Activated naive CD8-positive, alpha-beta T cell treated with anti-CD3 and anti-CD28 coated beads, Interleukin-2, amount 50 U/mL, for 24 hours (primary cell): ENCODE measurements at regions not wholly inside any gene's neighbourhood (a gene's known extent, or its start where the extent isn't known, plus 50 kb on each side); places are given as distances from the start of the nearest gene placed in this dataset.

Experiments used
- ATAC-seq: fragments of 150-1000 bp; cut with Tn5 transposase; one replicate; pipeline ENCODE4 v1.10.0; 2021
- DNase-seq: peaks from one replicate; pipeline ENCODE4 v3.0.0; 2021
- H3K27ac Mint-ChIP-seq: one replicate; pipeline ENCODE4 v1.8.0; 2021; ENCODE audit warnings: mild to moderate bottlenecking, mixed read lengths
- H3K27me3 Mint-ChIP-seq: one replicate; pipeline ENCODE4 v1.8.0; 2021; ENCODE audit warnings: mixed read lengths
- H3K36me3 Mint-ChIP-seq: one replicate; pipeline ENCODE4 v1.8.0; 2021; ENCODE audit warnings: low read depth, mixed read lengths
- H3K4me1 Mint-ChIP-seq: one replicate; pipeline ENCODE4 v1.8.0; 2021; ENCODE audit warnings: mixed read lengths
- H3K4me3 Mint-ChIP-seq: one replicate; pipeline ENCODE4 v1.8.0; 2021; ENCODE audit warnings: mild to moderate bottlenecking, moderate library complexity, mixed read lengths
- H3K9me3 Mint-ChIP-seq: one replicate; pipeline ENCODE4 v1.8.0; 2021; ENCODE audit warnings: mixed read lengths

DNA sequence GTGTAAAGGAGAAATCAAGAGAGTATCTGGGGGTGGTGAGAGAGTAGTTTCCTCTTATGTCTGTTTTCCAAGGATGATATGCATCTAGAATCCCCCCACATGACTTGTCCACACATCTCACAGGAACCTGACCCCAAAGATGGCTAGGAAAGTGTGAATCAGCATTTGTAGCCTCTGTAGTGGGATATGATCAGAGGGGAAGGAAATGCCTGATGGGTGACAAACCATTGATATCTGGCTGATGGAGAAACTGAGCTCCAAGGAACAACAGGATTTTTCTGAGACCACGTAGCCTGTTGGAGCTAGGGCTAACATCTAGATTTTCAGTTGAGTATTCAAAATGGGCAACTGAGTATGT lies 369.4 kb downstream of the DDX10 start:
- H3K4me3 Mint-ChIP-seq, result no peak overlapping the region
- H3K27me3 Mint-ChIP-seq, result peaks cover 2% of the 10 kb centered on the region
- ATAC-seq (no peak), DNase-seq (no peak)
- no peaks in the 10 kb centered on the region for H3K36me3 Mint-ChIP-seq
- no peak overlapping the region for H3K27ac Mint-ChIP-seq
- H3K9me3 Mint-ChIP-seq, result no peaks in the 10 kb centered on the region
- H3K4me1 Mint-ChIP-seq, result peaks cover 3% of the 10 kb centered on the region

DNA sequence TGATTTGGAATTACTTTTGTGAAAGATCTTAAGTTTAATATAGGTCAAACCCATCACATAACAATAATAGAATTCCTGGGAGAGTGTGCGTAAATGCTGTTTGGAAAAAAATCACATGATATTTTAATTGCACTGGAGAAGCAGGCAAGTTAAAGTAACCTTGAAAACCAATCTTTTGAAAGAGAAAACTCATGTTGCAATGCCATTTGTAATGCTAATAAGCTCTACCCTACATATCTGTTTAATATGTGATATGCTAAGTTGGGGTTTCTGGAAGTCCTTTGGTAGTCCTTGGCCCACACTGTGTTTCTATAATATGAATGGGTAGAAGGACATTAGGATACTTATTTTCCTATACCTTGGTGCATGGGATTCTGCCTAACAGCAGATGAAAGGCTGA lies 370.4 kb downstream of the DDX10 start:
- ATAC-seq (no peak), DNase-seq (no peak)
- H3K27ac Mint-ChIP-seq, result no peak overlapping the region
- H3K27me3 Mint-ChIP-seq, result peaks cover 3% of the 10 kb centered on the region
- peaks cover 3% of the 10 kb centered on the region for H3K4me1 Mint-ChIP-seq
- H3K9me3 Mint-ChIP-seq, result no peaks in the 10 kb centered on the region
- H3K36me3 Mint-ChIP-seq, result no peaks in the 10 kb centered on the region
- H3K4me3 Mint-ChIP-seq, result no peak overlapping the region

DNA sequence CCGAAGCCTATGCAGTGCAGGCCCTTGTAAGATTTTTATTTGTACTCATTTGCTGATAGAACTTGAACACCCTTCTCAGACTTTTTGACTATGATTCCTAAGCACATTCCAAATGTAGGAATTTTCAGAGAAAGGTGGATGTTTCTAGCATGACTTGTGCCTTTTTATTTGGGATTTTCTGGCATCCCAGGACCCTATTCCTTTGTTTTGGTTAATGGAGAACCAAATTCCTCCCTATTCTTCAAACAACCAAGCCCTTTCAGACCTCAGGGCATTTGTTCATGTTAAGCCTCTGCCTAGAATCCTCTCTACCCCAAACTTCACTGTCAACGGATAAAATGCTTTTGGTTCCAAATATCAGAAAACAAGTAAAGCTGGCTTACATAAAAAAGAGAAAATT lies 371.1 kb downstream of the DDX10 start:
- ATAC-seq (no peak), DNase-seq (no peak)
- H3K4me1 Mint-ChIP-seq, result peaks cover 3% of the 10 kb centered on the region

DNA sequence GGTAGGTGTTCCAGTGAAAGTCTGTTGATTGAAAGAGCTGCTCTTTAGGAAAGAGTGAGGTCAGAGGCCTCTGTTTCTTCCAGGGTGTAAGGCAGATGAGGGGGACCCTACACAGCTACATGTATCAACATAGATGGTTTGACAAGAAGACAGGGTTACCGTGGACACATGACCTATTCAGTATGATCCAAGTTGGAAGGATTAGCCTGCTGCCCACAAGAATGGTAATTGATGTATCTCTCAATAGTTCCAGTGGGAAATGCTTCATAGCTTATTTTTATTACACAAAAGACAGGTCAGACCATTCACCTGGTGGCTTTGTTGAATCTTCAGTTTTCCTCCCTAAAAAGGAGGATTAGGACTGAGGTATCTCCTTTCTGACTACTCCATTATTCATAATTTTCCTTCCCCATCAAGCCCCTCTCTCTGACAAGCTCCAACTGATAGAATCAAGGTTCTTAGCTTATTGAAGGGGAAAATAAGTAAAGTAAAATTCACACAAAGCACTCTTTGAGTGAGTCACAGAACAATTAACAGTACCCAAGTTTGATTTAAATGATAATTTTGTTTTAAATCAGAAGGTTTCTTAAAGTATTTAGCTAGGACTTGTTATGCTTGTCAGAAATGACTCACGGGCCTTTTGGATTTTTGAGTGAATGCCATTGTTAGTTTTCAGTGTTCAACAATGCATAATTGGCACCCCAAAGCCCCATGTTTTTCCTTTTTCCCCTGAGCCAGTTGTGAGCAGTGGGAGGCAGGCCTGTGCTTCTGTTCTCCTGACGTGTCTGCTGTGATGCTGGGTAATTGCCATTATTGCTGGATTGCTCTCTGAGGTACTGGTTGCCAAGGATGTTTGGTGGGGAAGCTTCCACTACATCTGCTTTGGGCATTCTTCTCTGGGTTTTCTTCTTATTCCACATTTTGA lies 373.2 kb downstream of the DDX10 start:
- no peak overlapping the region for H3K27ac Mint-ChIP-seq
- H3K4me1 Mint-ChIP-seq, result peaks cover 3% of the 10 kb centered on the region
- DNase-seq (no peak), ATAC-seq (no peak)
- H3K36me3 Mint-ChIP-seq, result no peaks in the 10 kb centered on the region
- no peak overlapping the region for H3K4me3 Mint-ChIP-seq
- H3K27me3 Mint-ChIP-seq, result peaks cover 4% of the 10 kb centered on the region
- no peaks in the 10 kb centered on the region for H3K9me3 Mint-ChIP-seq

More for the DNA sequence above, 371.1 kb downstream of the DDX10 start:
- H3K27me3 Mint-ChIP-seq, result peaks cover 4% of the 10 kb centered on the region
- H3K27ac Mint-ChIP-seq, result no peak overlapping the region
- H3K4me3 Mint-ChIP-seq, result no peak overlapping the region
- H3K36me3 Mint-ChIP-seq, result no peaks in the 10 kb centered on the region
- H3K9me3 Mint-ChIP-seq, result no peaks in the 10 kb centered on the region

DNA sequence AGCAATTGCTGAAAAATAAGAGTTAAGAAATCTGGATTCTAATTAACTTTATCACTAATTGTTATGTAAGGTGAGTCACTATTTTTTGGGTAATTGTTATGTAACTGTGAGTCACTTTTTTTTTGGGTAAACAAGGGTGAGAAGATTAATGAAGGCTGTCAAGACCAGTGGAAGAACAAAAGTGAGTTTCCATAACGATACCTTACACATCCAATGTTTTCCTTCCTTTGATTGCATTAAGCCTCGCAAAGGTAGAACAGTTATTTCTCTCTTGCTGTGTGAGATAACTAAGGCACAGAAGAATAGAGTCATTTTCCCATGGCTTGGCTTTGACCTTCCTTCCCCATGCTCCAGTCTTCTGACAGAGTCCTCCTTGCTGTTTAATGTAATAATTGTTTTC lies 374.7 kb downstream of the DDX10 start:
- Mint-ChIP-seq H3K27ac (no peak overlapping the region), H3K4me3 (no peak overlapping the region), H3K27me3 (peaks cover 4% of the 10 kb centered on the region), H3K9me3 (no peaks in the 10 kb centered on the region), H3K4me1 (no peaks in the 10 kb centered on the region), H3K36me3 (no peaks in the 10 kb centered on the region)
- ATAC-seq (no peak), DNase-seq (no peak)

DNA sequence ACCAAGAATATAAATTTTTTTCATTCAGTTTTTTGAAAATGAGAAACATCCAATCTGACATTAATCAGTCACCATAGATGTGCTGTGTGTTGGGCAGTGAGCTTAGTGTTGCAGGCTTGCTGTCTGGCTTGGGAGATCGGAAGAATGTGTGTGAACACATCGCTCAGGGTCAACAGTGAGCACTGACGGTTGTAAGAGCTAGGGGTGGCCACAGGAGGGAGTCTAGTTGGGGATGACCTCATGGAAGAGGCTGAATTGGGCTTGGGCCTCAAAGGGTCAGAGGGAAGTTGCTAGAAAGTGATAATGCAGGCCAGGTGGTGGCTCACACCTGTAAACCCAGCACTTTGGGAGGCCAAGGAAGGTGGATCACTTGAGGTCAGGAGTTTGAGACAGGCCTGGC lies 375.4 kb downstream of the DDX10 start:
- DNase-seq (no peak), ATAC-seq (no peak)
- peaks cover 4% of the 10 kb centered on the region for H3K27me3 Mint-ChIP-seq
- H3K4me3 Mint-ChIP-seq, result no peak overlapping the region
- no peak overlapping the region for H3K27ac Mint-ChIP-seq
- H3K4me1 Mint-ChIP-seq, result no peaks in the 10 kb centered on the region
- no peaks in the 10 kb centered on the region for H3K9me3 Mint-ChIP-seq
- no peaks in the 10 kb centered on the region for H3K36me3 Mint-ChIP-seq

DNA sequence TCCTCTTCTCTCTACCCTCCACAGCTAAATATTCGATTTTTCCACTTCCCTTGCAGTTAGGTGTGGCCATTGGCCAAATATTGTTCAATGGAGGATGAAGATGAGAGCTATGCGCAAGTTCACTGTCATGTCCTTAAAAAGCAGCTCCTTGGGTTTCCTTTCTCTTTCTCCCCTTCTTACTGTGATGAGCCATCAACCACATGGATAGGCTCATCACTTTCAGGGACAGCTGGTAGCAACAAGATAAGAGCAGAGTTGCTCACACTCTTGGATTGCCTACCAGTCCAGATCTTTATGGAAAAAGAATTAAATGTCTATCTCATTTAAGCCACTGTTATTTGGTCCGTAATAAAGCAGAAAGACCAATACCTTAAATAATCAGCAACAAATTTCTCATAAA lies 377.0 kb downstream of the DDX10 start:
- H3K9me3 Mint-ChIP-seq, result peaks cover 4% of the 10 kb centered on the region
- no peak for ATAC-seq
- no peaks in the 10 kb centered on the region for H3K4me1 Mint-ChIP-seq
- H3K4me3 Mint-ChIP-seq, result no peak overlapping the region
- peaks cover 4% of the 10 kb centered on the region for H3K27me3 Mint-ChIP-seq
- H3K36me3 Mint-ChIP-seq, result no peaks in the 10 kb centered on the region
- H3K27ac Mint-ChIP-seq, result no peak overlapping the region
- DNase-seq, result no peak

DNA sequence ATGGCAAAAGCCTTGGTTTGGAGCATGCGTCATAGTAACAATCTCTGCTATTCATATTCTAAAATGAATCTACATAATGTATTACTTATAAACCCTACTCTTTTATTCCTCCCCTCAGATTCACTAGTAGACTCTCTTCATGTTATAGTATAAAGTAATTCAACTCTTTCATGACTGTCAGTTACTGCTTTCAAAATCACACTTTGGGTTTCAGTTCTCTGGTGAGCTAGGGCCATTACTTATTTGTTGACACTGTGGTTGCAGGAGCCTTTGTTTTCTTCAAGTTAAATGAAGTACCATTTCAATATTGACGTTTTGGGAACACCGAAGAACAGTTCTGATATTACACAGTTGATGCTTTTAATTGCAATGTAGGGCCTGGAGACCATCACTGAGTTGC lies 378.4 kb downstream of the DDX10 start:
- Mint-ChIP-seq H3K36me3 (no peaks in the 10 kb centered on the region), H3K27ac (no peak overlapping the region), H3K9me3 (peaks cover 4% of the 10 kb centered on the region), H3K4me1 (no peaks in the 10 kb centered on the region), H3K4me3 (no peak overlapping the region), H3K27me3 (peaks cover 2% of the 10 kb centered on the region)
- ATAC-seq (no peak), DNase-seq (no peak)

DNA sequence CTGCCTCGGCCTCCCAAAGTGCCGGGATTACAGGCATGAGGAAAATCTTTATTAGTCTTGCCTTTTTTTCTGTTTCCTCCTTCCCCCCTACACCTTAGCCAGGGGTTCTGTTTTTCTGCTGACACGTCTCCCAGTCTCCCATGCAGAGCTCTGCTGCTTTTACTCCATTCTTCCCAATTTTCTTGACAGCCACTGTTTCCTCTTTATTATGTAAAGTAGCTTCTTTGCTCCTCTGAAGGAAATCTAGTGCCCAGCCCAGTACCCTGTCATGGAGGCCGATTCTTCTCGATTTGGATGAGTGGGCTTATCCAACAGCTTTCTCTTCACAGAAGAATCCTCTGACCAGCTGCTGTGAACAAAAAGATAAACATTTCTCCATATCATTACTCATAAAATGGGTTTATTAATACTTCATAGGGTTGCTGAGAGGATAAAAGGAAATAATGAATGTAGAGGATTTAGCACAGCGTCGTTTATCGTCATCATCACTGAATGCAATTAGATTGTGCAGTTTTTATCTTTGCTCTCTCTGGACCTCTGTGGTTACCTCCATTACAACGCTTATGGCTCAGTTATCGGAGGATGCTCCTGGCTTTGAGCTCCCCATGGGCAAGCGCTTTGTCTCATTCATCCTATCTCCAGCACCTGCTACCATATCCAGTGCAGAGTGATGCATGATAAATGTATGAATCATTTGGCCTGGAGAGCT lies 375.6 kb upstream of the C11orf87 start:
- no peaks in the 10 kb centered on the region for H3K36me3 Mint-ChIP-seq
- no peak overlapping the region for H3K4me3 Mint-ChIP-seq
- no peaks in the 10 kb centered on the region for H3K4me1 Mint-ChIP-seq
- DNase-seq, result no peak
- H3K9me3 Mint-ChIP-seq, result peaks cover 4% of the 10 kb centered on the region
- no peak overlapping the region for H3K27ac Mint-ChIP-seq
- no peaks in the 10 kb centered on the region for H3K27me3 Mint-ChIP-seq
- no peak for ATAC-seq

DNA sequence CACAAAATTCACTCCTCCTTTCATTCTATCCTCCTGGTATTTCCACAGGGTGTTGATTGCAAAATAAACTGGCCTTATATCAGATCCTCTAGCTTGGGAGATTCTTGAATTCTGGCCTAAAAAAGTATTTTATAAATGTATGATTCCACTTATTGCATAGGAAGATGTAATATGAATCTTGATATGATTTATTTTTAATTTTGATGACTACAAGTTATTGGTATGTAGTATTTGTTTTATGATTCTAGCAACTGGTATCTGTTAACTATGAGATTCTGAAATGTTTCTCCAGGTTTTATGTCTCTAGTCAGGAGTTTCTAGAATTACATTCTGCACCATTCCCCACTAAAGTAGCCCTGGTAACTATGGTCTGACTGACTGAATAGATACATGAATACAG lies 373.9 kb upstream of the C11orf87 start:
- ATAC-seq, result no peak
- no peak for DNase-seq
- H3K4me1 Mint-ChIP-seq, result no peaks in the 10 kb centered on the region
- H3K27ac Mint-ChIP-seq, result no peak overlapping the region
- H3K9me3 Mint-ChIP-seq, result peaks cover 4% of the 10 kb centered on the region
- no peaks in the 10 kb centered on the region for H3K36me3 Mint-ChIP-seq
- no peaks in the 10 kb centered on the region for H3K27me3 Mint-ChIP-seq
- H3K4me3 Mint-ChIP-seq, result no peak overlapping the region

DNA sequence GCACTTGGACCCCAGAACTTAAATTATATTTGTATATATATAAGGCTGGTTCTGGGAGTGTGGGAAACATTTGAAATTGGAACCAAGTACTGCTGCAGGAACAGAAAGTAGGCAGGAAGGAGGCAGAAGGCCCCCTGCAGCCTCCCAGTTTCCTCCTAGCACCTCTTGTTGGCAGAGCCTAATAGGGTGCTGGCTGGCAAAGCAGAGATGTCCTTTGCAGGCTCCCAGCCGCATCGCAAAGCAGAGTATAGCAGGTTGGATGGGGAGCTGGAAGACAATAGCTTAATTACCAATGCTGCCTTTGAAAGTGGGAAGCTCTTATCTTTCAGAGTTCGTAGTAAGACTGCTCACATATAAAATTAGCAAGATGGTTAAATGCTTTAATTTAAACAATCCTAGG lies 370.8 kb upstream of the C11orf87 start:
- Mint-ChIP-seq H3K27ac (no peak overlapping the region), H3K9me3 (peaks cover 3% of the 10 kb centered on the region), H3K36me3 (no peaks in the 10 kb centered on the region), H3K4me3 (no peak overlapping the region), H3K27me3 (no peaks in the 10 kb centered on the region), H3K4me1 (no peaks in the 10 kb centered on the region)
- ATAC-seq (no peak), DNase-seq (no peak)

DNA sequence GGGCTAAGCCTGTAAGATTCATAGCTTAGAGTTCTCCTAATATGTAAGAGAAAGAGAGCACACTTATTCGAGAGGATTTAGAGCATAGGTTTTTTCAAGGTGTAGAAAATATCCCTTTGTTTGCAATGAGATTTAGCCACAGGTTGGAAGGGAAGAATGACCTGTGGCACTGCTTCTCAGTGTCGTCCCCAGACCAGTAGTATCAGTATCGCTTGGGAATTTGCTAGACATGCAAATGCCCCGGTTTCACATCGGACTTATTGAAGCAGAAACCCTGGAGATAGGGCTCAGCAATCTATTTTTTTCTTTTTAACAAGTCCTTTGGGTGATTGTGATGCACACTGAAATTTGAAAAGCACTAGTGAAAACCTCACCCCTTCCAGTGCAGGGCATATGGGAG lies 362.6 kb upstream of the C11orf87 start:
- Mint-ChIP-seq H3K27ac (no peak overlapping the region), H3K27me3 (no peaks in the 10 kb centered on the region), H3K4me1 (peaks cover 3% of the 10 kb centered on the region), H3K4me3 (no peak overlapping the region), H3K9me3 (no peaks in the 10 kb centered on the region), H3K36me3 (no peaks in the 10 kb centered on the region)
- DNase-seq (no peak), ATAC-seq (no peak)

DNA sequence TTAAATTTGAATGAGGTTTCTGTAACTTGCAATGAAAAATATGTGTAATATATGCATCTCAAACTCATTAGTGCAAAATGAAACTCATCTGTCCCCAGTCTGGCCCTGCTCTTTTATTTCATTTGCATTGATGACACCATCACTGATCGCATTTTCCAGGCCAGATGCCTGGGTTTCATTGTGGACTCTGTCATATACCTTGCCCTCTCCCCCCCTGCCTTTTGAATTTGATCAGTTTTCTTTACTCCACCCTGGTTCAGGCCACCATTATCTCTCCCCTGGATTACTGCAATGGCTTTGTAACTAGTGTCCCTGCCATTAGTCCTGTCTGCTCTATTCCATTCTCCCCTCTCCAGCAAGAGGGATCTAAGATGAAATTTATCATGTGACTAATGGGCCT lies 360.6 kb upstream of the C11orf87 start:
- H3K4me1 Mint-ChIP-seq, result peaks cover 5% of the 10 kb centered on the region
- no peaks in the 10 kb centered on the region for H3K9me3 Mint-ChIP-seq
- no peak overlapping the region for H3K4me3 Mint-ChIP-seq
- H3K27ac Mint-ChIP-seq, result no peak overlapping the region
- ATAC-seq (no peak), DNase-seq (no peak)
- no peaks in the 10 kb centered on the region for H3K36me3 Mint-ChIP-seq
- H3K27me3 Mint-ChIP-seq, result no peaks in the 10 kb centered on the region

DNA sequence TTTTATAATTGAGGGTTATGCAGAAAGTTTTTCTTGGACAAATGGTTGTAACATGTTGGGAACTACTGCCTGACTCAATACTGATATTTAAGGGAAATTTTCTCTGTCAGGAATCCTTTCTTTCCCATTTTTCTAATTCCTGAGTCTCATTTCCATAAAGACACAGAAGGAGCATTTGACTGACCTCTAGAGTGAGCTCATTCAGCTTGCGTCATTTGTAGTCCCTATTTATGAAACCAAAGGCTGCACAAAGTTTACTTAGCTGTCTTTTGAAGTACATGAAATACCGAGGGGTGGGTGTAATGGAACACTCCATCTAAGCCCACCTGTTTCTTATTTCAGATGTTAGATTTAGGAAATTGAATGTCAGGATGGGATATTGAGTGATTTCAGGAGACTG lies 359.5 kb upstream of the C11orf87 start:
- ATAC-seq, result no peak
- Mint-ChIP-seq H3K27me3 (no peaks in the 10 kb centered on the region), H3K4me3 (no peak overlapping the region), H3K4me1 (peaks cover 5% of the 10 kb centered on the region), H3K36me3 (no peaks in the 10 kb centered on the region), H3K9me3 (no peaks in the 10 kb centered on the region), H3K27ac (no peak overlapping the region)
- no peak for DNase-seq

DNA sequence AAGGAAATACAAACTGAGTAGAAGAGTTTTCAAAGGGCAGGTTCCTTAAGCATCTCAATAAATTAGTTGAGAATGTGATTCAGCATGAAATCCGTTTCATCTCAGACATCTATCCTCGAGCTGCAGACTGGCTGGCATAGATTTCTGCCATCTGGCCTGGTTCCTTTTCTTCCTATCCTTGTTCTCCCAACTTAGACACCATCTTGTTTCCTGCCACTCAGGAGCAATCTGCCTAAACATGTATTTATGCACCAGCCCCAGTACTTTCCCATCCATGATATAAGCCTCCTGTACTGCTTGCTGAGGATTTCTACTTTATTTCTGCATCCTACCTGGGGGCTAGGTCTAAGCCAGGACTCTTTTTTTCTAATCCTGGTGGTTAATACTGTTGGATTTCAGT lies 359.1 kb upstream of the C11orf87 start:
- H3K36me3 Mint-ChIP-seq, result no peaks in the 10 kb centered on the region
- H3K4me1 Mint-ChIP-seq, result peaks cover 5% of the 10 kb centered on the region
- H3K27me3 Mint-ChIP-seq, result no peaks in the 10 kb centered on the region
- no peak overlapping the region for H3K4me3 Mint-ChIP-seq
- ATAC-seq (no peak), DNase-seq (no peak)
- no peaks in the 10 kb centered on the region for H3K9me3 Mint-ChIP-seq
- no peak overlapping the region for H3K27ac Mint-ChIP-seq
